IPS DF 6.9 (cell line): ENCODE measurements at regions not wholly inside any gene's neighbourhood (a gene's known extent, or its start where the extent isn't known, plus 50 kb on each side); places are given as distances from the start of the nearest gene placed in this dataset.

Experiments
- DNase-seq: peaks from one replicate; pipeline ENCODE4 v3.0.0-alpha.2; 2013; ENCODE audit warnings: low read depth, low spot score
- H3K27ac ChIP-seq: one replicate; pipeline ENCODE4 v1.5.1; 2013; ENCODE audit warnings: low read length, control low read depth
- H3K27me3 ChIP-seq: 2 replicates; pipeline ENCODE4 v1.6.1; 2013; ENCODE audit warnings: mild to moderate bottlenecking, low read length; ENCODE audit not compliant: control insufficient read depth, insufficient read depth
- H3K36me3 ChIP-seq: 2 replicates; pipeline ENCODE4 v1.6.1; 2013; ENCODE audit warnings: low read length; ENCODE audit not compliant: control insufficient read depth, insufficient read depth
- H3K4me1 ChIP-seq: 2 replicates; pipeline ENCODE4 v1.6.1; 2013; ENCODE audit warnings: low read length; ENCODE audit not compliant: control insufficient read depth, insufficient read depth
- H3K4me3 ChIP-seq: 2 replicates; pipeline ENCODE4 v1.5.1; 2013; ENCODE audit warnings: mild to moderate bottlenecking, low read length
- H3K9me3 ChIP-seq: 2 replicates; pipeline ENCODE4 v1.6.1; 2013; ENCODE audit warnings: low read length, inconsistent platforms; ENCODE audit not compliant: control insufficient read depth, insufficient read depth
- WGBS: extraction: QIAGEN DNeasy Blood & Tissue Kit; methylation state at CpG from one replicate; pipeline ENCODE4 v1.1.7; 2013; ENCODE audit warnings: mixed read lengths, missing lambda C conversion rate; ENCODE audit not compliant: insufficient read length, insufficient coverage; 5-methylcytosine and 5-hydroxymethylcytosine counted together

DNA sequence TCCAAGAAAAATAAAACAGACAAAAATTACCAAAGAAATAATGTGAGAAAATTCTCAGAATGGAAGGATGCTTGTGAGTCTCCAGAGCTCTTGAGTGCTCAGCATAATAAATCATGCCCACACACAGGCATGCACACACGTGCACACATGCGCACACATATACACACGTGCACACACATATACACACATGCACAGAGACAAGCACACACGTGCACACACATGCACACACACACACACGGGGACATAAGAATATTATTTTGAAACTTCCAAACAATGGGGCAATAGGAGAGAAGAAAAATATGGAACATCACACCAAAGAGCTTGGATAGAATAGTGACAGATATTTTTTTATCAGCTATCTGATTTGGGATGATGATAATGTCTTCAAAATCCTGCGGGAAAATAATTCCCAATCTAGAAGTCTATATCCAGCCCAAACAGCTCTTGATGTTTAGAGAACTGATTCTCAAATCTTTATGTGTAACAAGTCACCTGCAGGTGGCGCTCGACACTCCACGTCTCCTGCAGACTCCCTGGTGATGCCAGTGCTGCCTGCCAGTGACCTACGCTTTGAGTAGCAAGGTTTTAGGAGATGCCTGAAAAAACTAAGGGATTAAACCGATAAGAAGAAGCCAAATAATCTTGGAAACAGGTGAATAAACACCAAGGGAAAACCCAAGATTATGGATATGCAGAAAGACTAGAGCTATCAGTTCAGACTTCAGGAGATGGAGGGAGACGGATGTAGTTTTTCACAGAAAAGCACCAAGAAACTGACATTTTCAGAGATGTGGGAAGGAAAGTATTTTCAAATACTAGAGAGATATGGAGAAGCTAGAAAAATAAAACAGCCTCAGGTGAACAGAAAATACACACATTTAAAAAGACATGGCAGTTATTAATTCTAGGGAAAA, 743.6 kb downstream of the ETS1 start:
- Histone ChIP-seq H3K36me3 (no peaks in the 10 kb centered on the region), H3K27ac (no peak overlapping the region), H3K9me3 (no peaks in the 10 kb centered on the region), H3K4me3 (no peak overlapping the region), H3K27me3 (no peaks in the 10 kb centered on the region), H3K4me1 (no peaks in the 10 kb centered on the region)
- DNase-seq: peak; percentile 55
- WGBS: no CpG with 5 or more reads among the region's 12 CpGs

GRCh38 chr11:127825183-127825582, 762.2 kb downstream of the ETS1 start:
- Histone ChIP-seq H3K27me3 (no peaks in the 10 kb centered on the region), H3K27ac (no peak overlapping the region), H3K4me3 (no peak overlapping the region), H3K4me1 (no peaks in the 10 kb centered on the region), H3K36me3 (no peaks in the 10 kb centered on the region), H3K9me3 (no peaks in the 10 kb centered on the region)
- DNase-seq: no peak
- WGBS: no CpG with 5 or more reads among the region's 4 CpGs

GRCh38 chr11:127818625-127819024, 768.7 kb downstream of the ETS1 start:
- Histone ChIP-seq H3K9me3 (no peaks in the 10 kb centered on the region), H3K36me3 (no peaks in the 10 kb centered on the region), H3K27ac (no peak overlapping the region), H3K4me1 (no peaks in the 10 kb centered on the region; the same call in 1 of the 2 replicates), H3K4me3 (no peak overlapping the region), H3K27me3 (no peaks in the 10 kb centered on the region)
- WGBS: no CpG with 5 or more reads among the region's 3 CpGs
- no peak for DNase-seq

DNA sequence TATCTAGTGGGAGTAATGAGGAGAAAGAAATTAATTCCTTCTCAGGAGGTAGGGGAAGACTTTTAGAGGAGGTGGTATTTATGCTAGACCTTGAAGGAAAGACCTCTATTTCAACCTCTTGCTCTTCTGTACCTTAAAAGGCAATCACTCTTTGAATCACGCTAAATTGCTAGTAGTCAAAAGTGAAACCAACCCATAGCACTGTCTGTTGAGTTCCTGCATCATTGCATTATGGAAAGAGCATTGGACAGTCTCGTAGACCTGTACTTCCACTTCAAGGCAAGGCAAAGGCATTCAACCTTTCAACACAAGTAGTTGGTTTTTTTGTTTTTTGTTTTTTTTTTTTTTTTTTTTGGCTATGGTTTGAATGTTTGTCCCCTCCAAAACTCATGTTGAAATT, 770.4 kb downstream of the ETS1 start:
- Histone ChIP-seq H3K4me1 (no peaks in the 10 kb centered on the region; the same call in 1 of the 2 replicates), H3K4me3 (no peak overlapping the region), H3K27ac (no peak overlapping the region), H3K36me3 (no peaks in the 10 kb centered on the region), H3K27me3 (no peaks in the 10 kb centered on the region), H3K9me3 (no peaks in the 10 kb centered on the region)
- DNase-seq: no peak
- no CpG with 5 or more reads among the region's 2 CpGs for WGBS

- H3K27ac ChIP-seq: no peak overlapping the region
- H3K4me3 ChIP-seq: no peak overlapping the region
- H3K9me3 ChIP-seq: no peaks in the 10 kb centered on the region
- no peaks in the 10 kb centered on the region; the same call in 1 of the 2 replicates for H3K4me1 ChIP-seq
- no peaks in the 10 kb centered on the region for H3K27me3 ChIP-seq
- no peaks in the 10 kb centered on the region for H3K36me3 ChIP-seq
- DNase-seq: no peak
Observed at GRCh38 chr11:127815331-127815730, 772.0 kb downstream of the ETS1 start.

DNA sequence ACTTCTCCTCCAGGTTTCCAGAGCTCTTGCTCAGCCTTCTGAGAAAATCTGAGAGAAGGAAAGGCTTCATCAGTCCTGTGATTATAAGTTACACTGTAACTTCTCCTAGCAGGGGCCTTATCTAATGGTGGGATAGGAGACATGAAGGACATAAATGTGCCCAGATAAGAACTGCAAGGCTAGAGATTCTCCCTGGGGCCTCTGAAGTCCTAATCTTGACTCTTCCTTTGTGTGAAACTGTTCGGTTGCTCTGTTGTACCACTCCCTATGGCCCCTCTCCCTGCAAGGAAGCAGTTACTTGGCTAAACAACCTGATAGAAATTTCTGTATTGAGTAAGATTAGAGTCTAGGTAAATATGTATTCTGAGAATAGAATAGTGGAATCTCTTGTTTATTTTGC, 780.9 kb downstream of the ETS1 start:
- Histone ChIP-seq H3K4me3 (no peak overlapping the region), H3K9me3 (no peaks in the 10 kb centered on the region), H3K27me3 (no peaks in the 10 kb centered on the region; the same call in 1 of the 2 replicates), H3K36me3 (no peaks in the 10 kb centered on the region), H3K27ac (no peak overlapping the region), H3K4me1 (no peaks in the 10 kb centered on the region)
- no peak for DNase-seq
- no CpG with 5 or more reads among the region's 1 CpG for whole genome bisulfite sequencing

DNA sequence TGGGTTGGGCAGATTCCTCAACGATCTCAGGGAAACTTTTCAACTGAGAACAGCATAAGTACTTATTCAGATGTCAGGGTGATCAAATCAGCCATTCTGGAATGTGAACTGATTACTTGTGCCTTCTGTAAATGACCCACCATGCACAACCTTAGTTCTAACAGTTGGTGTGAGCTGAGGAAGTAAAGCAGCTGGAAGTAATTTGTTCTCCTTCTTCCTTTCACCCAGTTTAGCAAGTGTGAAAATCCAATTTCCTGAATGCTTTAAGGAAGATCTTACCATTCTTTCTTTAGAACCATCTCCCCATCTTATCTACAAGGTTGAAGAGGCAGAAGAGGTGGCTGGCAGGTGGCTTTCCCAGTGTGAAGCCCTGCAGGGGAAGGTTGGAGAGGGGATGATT, 781.6 kb downstream of the ETS1 start:
- H3K4me3 ChIP-seq: no peak overlapping the region
- no peaks in the 10 kb centered on the region; the same call in 1 of the 2 replicates for H3K27me3 ChIP-seq
- H3K36me3 ChIP-seq: no peaks in the 10 kb centered on the region
- DNase-seq: no peak
- H3K27ac ChIP-seq: no peak overlapping the region
- no CpG with 5 or more reads among the region's 1 CpG for WGBS
- H3K9me3 ChIP-seq: no peaks in the 10 kb centered on the region
- H3K4me1 ChIP-seq: no peaks in the 10 kb centered on the region

- Histone ChIP-seq H3K36me3 (no peaks in the 10 kb centered on the region), H3K27me3 (no peaks in the 10 kb centered on the region; the same call in 1 of the 2 replicates), H3K4me1 (no peaks in the 10 kb centered on the region), H3K9me3 (no peaks in the 10 kb centered on the region), H3K27ac (no peak overlapping the region), H3K4me3 (no peak overlapping the region)
- WGBS: no CpG with 5 or more reads among the region's 2 CpGs
- DNase-seq: no peak
Observed at GRCh38 chr11:127804747-127805400, 782.5 kb downstream of the ETS1 start.

DNA sequence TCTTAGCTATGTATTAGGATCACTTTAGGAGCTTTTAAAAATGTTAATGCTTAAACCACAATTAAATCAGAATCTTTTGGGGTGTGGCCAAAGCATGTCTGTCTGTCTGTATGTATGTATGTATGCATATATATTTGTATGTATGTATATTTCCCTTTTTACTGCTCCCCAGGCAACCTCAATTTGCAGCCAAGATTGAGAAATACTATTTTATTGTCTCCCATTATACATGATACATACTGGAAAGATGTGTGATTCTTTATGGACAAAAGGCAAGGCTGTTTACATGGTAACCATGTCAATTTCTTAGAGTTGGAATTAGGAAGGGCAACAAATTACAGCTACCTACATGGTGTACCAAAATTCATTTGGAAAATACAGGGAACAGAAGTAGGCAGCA, 783.6 kb downstream of the ETS1 start:
- no peaks in the 10 kb centered on the region for H3K9me3 ChIP-seq
- no peak overlapping the region for H3K27ac ChIP-seq
- DNase-seq: no peak
- no peaks in the 10 kb centered on the region for H3K36me3 ChIP-seq
- H3K4me1 ChIP-seq: no peaks in the 10 kb centered on the region
- H3K27me3 ChIP-seq: no peaks in the 10 kb centered on the region; the same call in 1 of the 2 replicates
- H3K4me3 ChIP-seq: no peak overlapping the region

- no peaks in the 10 kb centered on the region for H3K36me3 ChIP-seq
- no peak overlapping the region for H3K27ac ChIP-seq
- H3K27me3 ChIP-seq: no peaks in the 10 kb centered on the region
- no peak overlapping the region for H3K4me3 ChIP-seq
- H3K4me1 ChIP-seq: no peaks in the 10 kb centered on the region
- peaks cover 1% of the 10 kb centered on the region; the same call in 1 of the 2 replicates for H3K9me3 ChIP-seq
- WGBS: no CpG with 5 or more reads among the region's 6 CpGs
- no peak for DNase-seq
Observed at GRCh38 chr11:127800989-127801688, 786.2 kb downstream of the ETS1 start.
